ENCODE measurements at regions not wholly inside any gene's neighbourhood (a gene's known extent, or its start where the extent isn't known, plus 50 kb on each side); places are given as distances from the start of the nearest gene placed in this dataset.

- no peak overlapping the region for H3K4me3 Mint-ChIP-seq
Observed at GRCh38 chr6:26221186-26221585, 134.0 kb downstream of the HFE start.

DNA sequence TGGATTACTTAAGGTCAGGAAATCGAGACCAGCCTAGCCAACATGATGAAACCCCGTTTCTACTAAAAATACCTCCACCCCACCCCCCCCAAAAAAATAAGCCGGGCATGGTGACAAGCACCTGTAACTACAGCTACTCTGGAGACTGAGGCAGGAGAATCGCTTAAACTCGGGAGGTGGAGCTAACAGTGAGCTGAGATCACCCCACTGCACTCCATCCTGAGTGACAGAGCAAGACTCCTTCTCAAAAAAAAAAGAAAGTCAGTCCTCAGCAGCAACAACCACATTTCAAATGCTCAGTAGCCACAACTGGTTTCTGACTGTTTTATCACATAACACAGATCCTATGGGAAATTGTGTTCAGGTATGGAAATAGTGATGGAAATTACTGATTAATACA, 135.3 kb downstream of the HFE start:
- Mint-ChIP-seq H3K36me3 (peaks cover 9% of the 10 kb centered on the region), H3K27me3 (no peaks in the 10 kb centered on the region), H3K4me3 (no peak overlapping the region), H3K27ac (no peak overlapping the region), H3K4me1 (peaks cover 45% of the 10 kb centered on the region), H3K9me3 (no peaks in the 10 kb centered on the region)
- peak; percentile 58 for DNase-seq
- CTCF ChIA-PET = no interaction called here

More at GRCh38 chr6:26221186-26221585, 134.0 kb downstream of the HFE start:
- peaks cover 34% of the 10 kb centered on the region for H3K4me1 Mint-ChIP-seq
- no peaks in the 10 kb centered on the region for H3K36me3 Mint-ChIP-seq
- no peaks in the 10 kb centered on the region for H3K9me3 Mint-ChIP-seq
- no peak overlapping the region for H3K27ac Mint-ChIP-seq
- CTCF ChIA-PET = no interaction called here
- DNase-seq = no peak
- H3K27me3 Mint-ChIP-seq = no peaks in the 10 kb centered on the region

DNA sequence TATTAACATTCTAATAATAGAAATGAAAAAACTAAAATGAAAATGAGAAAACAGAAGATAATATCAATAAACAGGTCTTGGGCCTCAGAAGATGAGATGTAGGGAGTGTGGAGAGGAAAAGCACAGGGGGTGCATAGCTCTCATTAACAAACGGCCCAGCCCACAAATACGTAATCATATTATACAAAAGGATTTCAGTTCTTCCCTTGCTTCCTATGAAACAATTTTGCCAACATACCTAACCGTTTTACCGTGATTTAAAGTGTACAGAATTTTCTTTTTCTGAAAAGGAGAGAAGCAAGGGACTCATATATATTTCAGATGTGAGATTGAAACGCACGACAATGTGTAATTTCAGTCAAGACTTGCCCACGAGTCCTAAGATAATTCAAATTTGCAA, 136.0 kb downstream of the HFE start:
- no peak for DNase-seq
- CTCF ChIA-PET = no interaction called here
- Mint-ChIP-seq H3K36me3 (peaks cover 9% of the 10 kb centered on the region), H3K27ac (no peak overlapping the region), H3K27me3 (no peaks in the 10 kb centered on the region), H3K4me3 (no peak overlapping the region), H3K9me3 (no peaks in the 10 kb centered on the region), H3K4me1 (peaks cover 43% of the 10 kb centered on the region)

- peaks cover 9% of the 10 kb centered on the region for H3K36me3 Mint-ChIP-seq
Observed at GRCh38 chr6:26223650-26224546, 136.7 kb downstream of the HFE start.

GRCh38 chr6:26224547-26224912, 137.3 kb downstream of the HFE start:
- H3K4me3 Mint-ChIP-seq = no peak overlapping the region
- H3K27ac Mint-ChIP-seq = no peak overlapping the region
- CTCF ChIA-PET = no interaction called here
- no peaks in the 10 kb centered on the region for H3K27me3 Mint-ChIP-seq
- DNase-seq = no peak
- H3K36me3 Mint-ChIP-seq = peaks cover 9% of the 10 kb centered on the region
- peaks cover 40% of the 10 kb centered on the region for H3K4me1 Mint-ChIP-seq
- H3K9me3 Mint-ChIP-seq = no peaks in the 10 kb centered on the region

More at GRCh38 chr6:26223650-26224546, 136.7 kb downstream of the HFE start:
- Mint-ChIP-seq H3K9me3 (no peaks in the 10 kb centered on the region), H3K27ac (no peak overlapping the region), H3K4me3 (no peak overlapping the region), H3K4me1 (peaks cover 41% of the 10 kb centered on the region), H3K27me3 (no peaks in the 10 kb centered on the region)
- CTCF ChIA-PET = no interaction called here
- DNase-seq = peak; percentile 82

GRCh38 chr6:26224940-26225847, 138.0 kb downstream of the HFE start:
- H3K27me3 Mint-ChIP-seq = no peaks in the 10 kb centered on the region
- H3K4me1 Mint-ChIP-seq = peaks cover 38% of the 10 kb centered on the region
- no peak overlapping the region for H3K27ac Mint-ChIP-seq
- no peak overlapping the region for H3K4me3 Mint-ChIP-seq
- DNase-seq = no peak
- CTCF ChIA-PET = no interaction called here
- no peaks in the 10 kb centered on the region for H3K9me3 Mint-ChIP-seq
- peaks cover 11% of the 10 kb centered on the region for H3K36me3 Mint-ChIP-seq

- H3K27ac Mint-ChIP-seq = peak overlapping the region; percentile 80
- H3K9me3 Mint-ChIP-seq = no peaks in the 10 kb centered on the region
- no peak for DNase-seq
- peaks cover 36% of the 10 kb centered on the region for H3K4me1 Mint-ChIP-seq
- H3K36me3 Mint-ChIP-seq = peaks cover 14% of the 10 kb centered on the region
- H3K4me3 Mint-ChIP-seq = no peak overlapping the region
- H3K27me3 Mint-ChIP-seq = no peaks in the 10 kb centered on the region
- CTCF ChIA-PET = no interaction called here
Observed at GRCh38 chr6:26225848-26226578, 138.8 kb downstream of the HFE start.

- DNase-seq = no peak
- peaks cover 36% of the 10 kb centered on the region for H3K4me1 Mint-ChIP-seq
- peaks cover 17% of the 10 kb centered on the region for H3K36me3 Mint-ChIP-seq
- CTCF ChIA-PET = no interaction called here
- no peaks in the 10 kb centered on the region for H3K27me3 Mint-ChIP-seq
- H3K4me3 Mint-ChIP-seq = no peak overlapping the region
- H3K9me3 Mint-ChIP-seq = no peaks in the 10 kb centered on the region
- peak overlapping the region; percentile 80 for H3K27ac Mint-ChIP-seq
Observed at GRCh38 chr6:26226579-26226967, 138.4 kb upstream of the BTN3A2 start.

- Mint-ChIP-seq H3K4me3 (no peak overlapping the region), H3K27me3 (peaks cover 11% of the 10 kb centered on the region), H3K9me3 (no peaks in the 10 kb centered on the region), H3K27ac (no peak overlapping the region), H3K36me3 (peaks cover 26% of the 10 kb centered on the region), H3K4me1 (peaks cover 56% of the 10 kb centered on the region)
- CTCF ChIA-PET = no interaction called here
- no peak for DNase-seq
Observed at GRCh38 chr6:26230351-26230750, 134.6 kb upstream of the BTN3A2 start.

DNA sequence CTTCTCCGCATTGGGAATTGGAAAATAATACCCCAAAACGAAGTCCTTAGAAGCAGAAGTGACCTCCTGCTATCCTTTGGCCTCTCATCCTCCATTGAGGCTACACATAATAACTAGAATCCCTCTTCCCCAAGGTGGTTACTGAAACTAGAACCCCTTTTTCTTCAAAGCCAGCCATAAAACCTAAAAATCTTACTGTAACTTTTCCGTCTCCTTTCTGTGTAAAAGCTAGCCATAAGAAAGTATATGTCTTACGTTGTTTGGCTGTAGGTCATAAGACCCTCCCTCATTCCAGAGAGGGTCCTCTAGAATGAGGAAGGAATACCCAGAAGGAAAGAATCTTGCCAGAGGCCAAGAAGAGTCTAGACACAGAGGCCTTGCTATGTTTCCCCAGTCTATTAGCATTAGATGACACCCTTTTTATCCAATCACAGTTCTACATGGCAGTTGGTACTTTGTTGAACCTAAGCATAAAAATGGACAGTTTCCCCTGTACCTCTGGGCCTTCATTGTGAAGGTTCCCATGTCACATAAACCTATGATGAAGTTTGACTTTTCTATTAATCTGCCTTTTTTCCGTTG, 133.9 kb upstream of the BTN3A2 start:
- CTCF ChIA-PET = no interaction called here
- no peak overlapping the region for H3K27ac Mint-ChIP-seq

DNA sequence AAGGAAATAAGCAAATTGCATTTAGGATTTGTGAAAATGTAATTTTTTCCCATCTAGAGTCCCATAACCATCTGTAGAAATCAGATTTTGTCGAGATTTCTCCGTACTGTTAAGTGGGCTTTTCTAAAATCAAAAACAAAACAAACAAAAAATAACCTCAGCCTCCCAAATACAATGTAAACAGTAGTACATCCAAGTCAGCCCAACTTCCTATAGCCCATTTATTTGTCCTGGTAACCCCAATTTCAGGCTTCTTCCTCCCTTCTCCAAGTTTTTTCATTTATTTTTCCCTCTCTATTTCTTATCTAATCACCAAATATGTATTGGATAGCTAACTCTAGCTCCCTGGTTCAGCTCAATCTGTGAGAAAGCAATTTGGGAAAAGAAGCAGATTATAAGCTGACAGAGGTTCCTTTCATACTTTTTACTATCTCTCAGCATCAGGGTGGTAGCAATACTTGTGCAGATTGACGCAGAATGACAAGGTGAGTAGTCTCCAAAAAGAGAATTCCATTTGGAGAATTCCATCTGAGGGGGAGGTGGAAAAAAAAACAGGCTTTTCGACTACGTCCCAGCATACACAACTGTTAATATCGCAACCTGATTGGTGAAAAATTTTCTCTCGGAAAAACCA, 132.6 kb upstream of the BTN3A2 start:
- peaks cover 17% of the 10 kb centered on the region for H3K36me3 Mint-ChIP-seq
- peaks cover 11% of the 10 kb centered on the region for H3K27me3 Mint-ChIP-seq
- H3K4me3 Mint-ChIP-seq = peak overlapping the region; percentile 89
- DNase-seq = no peak
- no peaks in the 10 kb centered on the region for H3K9me3 Mint-ChIP-seq
- CTCF ChIA-PET = no interaction called here
- H3K27ac Mint-ChIP-seq = peak overlapping the region; percentile 100
- H3K4me1 Mint-ChIP-seq = peaks cover 55% of the 10 kb centered on the region

More for the DNA sequence above, 133.9 kb upstream of the BTN3A2 start:
- Mint-ChIP-seq H3K27me3 (peaks cover 11% of the 10 kb centered on the region), H3K9me3 (no peaks in the 10 kb centered on the region), H3K36me3 (peaks cover 26% of the 10 kb centered on the region), H3K4me1 (peaks cover 62% of the 10 kb centered on the region), H3K4me3 (no peak overlapping the region)
- DNase-seq = no peak

DNA sequence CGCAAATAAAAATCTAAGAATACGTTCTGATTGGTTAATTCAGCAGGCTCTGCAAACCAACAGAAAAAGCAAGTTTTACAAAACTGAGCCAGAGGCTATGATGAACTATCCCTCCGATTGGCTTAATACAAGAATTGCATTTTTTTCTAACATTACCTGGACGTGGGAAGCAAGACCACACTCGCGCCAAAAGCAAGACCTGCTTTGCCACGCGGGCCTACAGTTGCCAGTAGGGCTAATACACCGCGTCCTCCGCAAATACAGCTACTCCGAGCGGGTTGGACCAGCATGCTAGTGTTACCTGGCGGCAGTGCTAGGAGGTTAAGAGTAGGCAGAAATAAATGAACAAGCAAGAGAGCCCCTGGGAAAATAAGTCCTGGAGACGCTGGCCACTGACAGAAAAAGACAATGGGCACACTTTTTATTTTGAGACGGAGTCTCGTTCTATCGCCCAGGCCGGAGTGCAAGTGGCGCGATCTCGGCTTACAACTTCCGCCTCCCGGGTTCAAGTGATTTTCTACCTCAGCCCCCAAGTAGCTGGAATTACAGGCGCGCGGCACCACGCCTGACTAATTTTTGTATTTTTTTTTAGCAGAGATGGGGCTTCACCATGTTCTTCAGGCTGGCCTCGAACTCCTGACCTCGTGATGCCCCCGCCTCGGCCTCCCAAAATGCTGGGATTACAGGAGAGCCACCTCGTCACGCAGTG, 131.9 kb upstream of the BTN3A2 start:
- CTCF ChIA-PET = interaction anchor here (0.7 to 1.4 kb wide), 4 partner anchors 17 to 57 kb away, joined by 3 to 4 read pairs (median 3); a partner anchor contains a TSS
- Mint-ChIP-seq H3K27me3 (peaks cover 11% of the 10 kb centered on the region), H3K4me1 (peaks cover 53% of the 10 kb centered on the region), H3K36me3 (peaks cover 17% of the 10 kb centered on the region), H3K4me3 (peak overlapping the region; percentile 89), H3K9me3 (no peaks in the 10 kb centered on the region), H3K27ac (peak overlapping the region; percentile 100)
- DNase-seq = peak; percentile 70

Measured in activated naive CD4-positive, alpha-beta T cell treated with anti-CD3 and anti-CD28 coated beads, Interleukin-2, amount 10 ng/mL, durations not matched to agents 7 days and 5 days (primary cell).